K562 (cell line): ENCODE measurements at regions not wholly inside any gene's neighbourhood (a gene's known extent, or its start where the extent isn't known, plus 50 kb on each side); places are given as distances from the start of the nearest gene placed in this dataset.

Experiments used
- BRD9 ChIP-seq: fragments of 450-650 bp; IDR thresholded peaks from 2 replicates; pipeline ENCODE4 v1.6.1; 2018; ENCODE audit warnings: low read depth; ENCODE audit not compliant: partially characterized antibody
- CTCF ChIP-seq, 3 experiments: IDR thresholded peaks in 2 of 3; conservative IDR thresholded peaks in 1 of 3; 2 replicates each; pipeline ENCODE4 v1.5.1; 2011 to 2012; ENCODE audit warnings: low read length in 3 of 3, mild to moderate bottlenecking in 3 of 3, control low read depth in 2 of 3, improper control_type of control experiment in 1 of 3, inconsistent platforms in 1 of 3, low read depth in 1 of 3, mixed read lengths in 1 of 3, moderate library complexity in 1 of 3; ENCODE audit not compliant: insufficient read depth in 2 of 3
- NR1H2 ChIP-seq: sonication (generic); formaldehyde crosslinking; IDR thresholded peaks from 2 replicates; pipeline ENCODE4 v1.4.0; 2020; ENCODE audit warnings: mild to moderate bottlenecking, missing genetic modification reagents
- SRSF9 ChIP-seq: fragments of 200-400 bp; formaldehyde crosslinking; IDR thresholded peaks from 2 replicates; pipeline ENCODE4 v1.6.1; 2017; ENCODE audit warnings: low read depth, low read length, borderline replicate concordance
- UBTF ChIP-seq, 2 experiments: IDR thresholded peaks; 2 replicates each; pipeline ENCODE4 v1.6.1; 2012; ENCODE audit warnings: improper control_type of control experiment in 2 of 2, low read depth in 2 of 2, low read length in 2 of 2, borderline replicate concordance in 1 of 2
- ZBTB5 ChIP-seq: fragments of 450-650 bp; IDR thresholded peaks from 2 replicates; pipeline ENCODE4 v1.6.1; 2017; ENCODE audit warnings: antibody characterized with exemption
- ZNF263 ChIP-seq: sonication (generic); formaldehyde crosslinking; IDR thresholded peaks from 2 replicates; pipeline ENCODE4 v1.8.0; 2022; ENCODE audit warnings: mild to moderate bottlenecking, missing genetic modification reagents, borderline replicate concordance

- TF ChIP-seq CTCF (IDR thresholded peaks at IDR 0.05 in 2 of 3, conservative IDR thresholded peaks at IDR 0.05 in 1 of 3; ENCODE audit: insufficient read depth in 2 of 3, low read depth in 1 of 3, low read length in 3 of 3) (no peak), ZBTB5 (no peak), BRD9 (no peak), ZNF263 (CRISPR knock-in tag) (no peak), UBTF (IDR thresholded peaks at IDR 0.05; ENCODE audit: borderline replicate concordance in 1 of 2, low read depth in 2 of 2, low read length in 2 of 2) (no peak), SRSF9 (no peak), NR1H2 (no peak)
Measured at GRCh38 chr14:54206516-54206915, 190.3 kb upstream of the CDKN3 start.
